CD4-positive, alpha-beta T cell (primary cell): ENCODE measurements at regions not wholly inside any gene's neighbourhood (a gene's known extent, or its start where the extent isn't known, plus 50 kb on each side); places are given as distances from the start of the nearest gene placed in this dataset.
"Not testable (repeated sequence)": the region's sequence is repeated elsewhere in the genome, so short reads cannot be mapped to it uniquely, and the experiment has no call there.

Source experiments
- ATAC-seq: fragments of 200-7000 bp; cut with Tn5 transposase; one replicate; pipeline ENCODE4 v1.10.0; 2022; ENCODE audit warnings: mild to moderate bottlenecking; ENCODE audit not compliant: poor library complexity
- CTCF ChIA-PET: fragments of 350-600 bp; sonication (Branson Sonifier 250); formaldehyde crosslinking; loops from one replicate; lab custom pipeline; 2021; ENCODE audit warnings: antibody characterized with exemption, inconsistent platforms; lab: Charles Lee
- POLR2A ChIA-PET: fragments of 350-600 bp; sonication (Branson Sonifier 250); formaldehyde crosslinking; loops from one replicate; lab custom pipeline; 2021; ENCODE audit warnings: antibody characterized with exemption, inconsistent platforms; lab: Charles Lee
- DNase-seq, 14 experiments: peaks; one replicate each; pipeline ENCODE4 v3.0.0-alpha.2; 2013 to 2020; ENCODE audit warnings: mixed read lengths in 2 of 14
- H3K27ac ChIP-seq, 2 donors: one replicate each; pipeline versions ENCODE4 v1.5.1 to v1.7.0; 2013; ENCODE audit warnings: low read length in 2 of 2, low read depth in 1 of 2, mild to moderate bottlenecking in 1 of 2
- H3K27me3 ChIP-seq, 2 experiments: 1 replicate in 1 of 2; 2 replicates in 1 of 2; pipeline versions ENCODE4 v1.6.1 to v1.7.0; 2013; ENCODE audit warnings: low read length in 2 of 2, control low read depth in 1 of 2, mild to moderate bottlenecking in 1 of 2, moderate library complexity in 1 of 2; ENCODE audit not compliant: insufficient read depth in 2 of 2, control insufficient read depth in 1 of 2
- H3K36me3 ChIP-seq: one replicate; pipeline ENCODE4 v1.6.1; 2013; ENCODE audit warnings: low read length, control low read depth; ENCODE audit not compliant: insufficient read depth
- H3K4me1 ChIP-seq: one replicate; pipeline ENCODE4 v1.6.1; 2013; ENCODE audit warnings: low read length, control low read depth; ENCODE audit not compliant: insufficient read depth
- H3K4me3 ChIP-seq: one replicate; pipeline ENCODE4 v1.5.1; 2013; ENCODE audit warnings: mild to moderate bottlenecking, low read length, moderate library complexity
- H3K9me3 ChIP-seq, 2 experiments: 1 replicate in 1 of 2; 2 replicates in 1 of 2; pipeline versions ENCODE4 v1.6.1 to v1.7.0; 2013; ENCODE audit warnings: low read length in 2 of 2, mild to moderate bottlenecking in 2 of 2, control low read depth in 1 of 2, moderate library complexity in 1 of 2; ENCODE audit not compliant: control insufficient read depth in 1 of 2, insufficient read depth in 1 of 2
- H3K27ac Mint-ChIP-seq: one replicate; pipeline ENCODE4 v1.8.0; 2020; ENCODE audit warnings: mixed read lengths
- H3K27me3 Mint-ChIP-seq: one replicate; pipeline ENCODE4 v1.8.0; 2021; ENCODE audit warnings: mixed read lengths
- H3K36me3 Mint-ChIP-seq: one replicate; pipeline ENCODE4 v1.8.0; 2021; ENCODE audit warnings: low read depth, mixed read lengths
- H3K4me1 Mint-ChIP-seq: one replicate; pipeline ENCODE4 v1.8.0; 2021; ENCODE audit warnings: low read depth, mixed read lengths
- H3K4me3 Mint-ChIP-seq: one replicate; pipeline ENCODE4 v1.8.0; 2020; ENCODE audit warnings: mild to moderate bottlenecking, mixed read lengths
- H3K9me3 Mint-ChIP-seq: one replicate; pipeline ENCODE4 v1.8.0; 2020; ENCODE audit warnings: mixed read lengths
- intact Hi-C, 2 experiments: fragments of 100-400 bp; cut with DNase I in 1 of 2; cut with micrococcal nuclease in 1 of 2; formaldehyde crosslinking; loops; one replicate each; pipeline versions ENCODE4 v1.15.1 to v1.9.0; 2023 to 2025; cut with DNase I, micrococcal nuclease
- TF ChIP-seq, protein P1 (sequence below): fragments of 200-600 bp; IDR thresholded peaks from one replicate; pipeline ENCODE4 v1.8.0; 2022; ENCODE audit warnings: antibody characterized with exemption, mild to moderate bottlenecking

DNA sequence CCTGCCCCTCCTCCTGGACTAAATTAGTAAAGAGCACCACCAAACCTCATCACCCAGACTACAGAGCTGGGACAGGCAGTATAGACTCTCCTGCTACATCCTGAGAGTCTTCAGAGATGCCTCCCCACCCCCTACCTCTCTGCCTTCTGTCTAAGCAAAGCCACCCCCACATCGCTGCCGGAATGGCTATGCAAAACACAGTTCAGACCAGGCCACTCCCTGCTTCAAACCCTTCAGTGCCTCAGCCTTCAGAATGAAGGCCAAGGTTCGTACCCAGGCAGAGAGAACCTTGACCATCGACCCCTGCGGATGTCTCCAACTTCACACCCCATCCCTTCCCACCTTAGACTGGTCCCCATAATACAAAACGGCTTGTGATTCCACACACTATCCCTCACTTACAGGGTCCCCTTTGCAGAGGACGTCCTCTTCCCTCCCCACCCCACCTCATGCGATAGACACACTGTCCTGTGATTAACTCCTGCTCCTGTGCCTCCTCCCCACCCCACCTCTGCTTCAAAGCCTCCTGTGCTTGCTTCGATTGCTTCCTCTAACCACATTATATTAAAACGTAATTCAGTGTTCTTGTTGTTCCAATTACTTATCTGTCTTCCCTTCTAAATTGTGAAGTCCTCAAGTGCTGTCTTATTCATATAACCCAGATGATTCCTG lies 175.3 kb downstream of the UACA start:
- Histone ChIP-seq H3K9me3 (peaks cover 0 to 7% of the 10 kb centered on the region in 2 experiments), H3K36me3 (no peaks in the 10 kb centered on the region), H3K4me1 (peaks cover 13% of the 10 kb centered on the region), H3K27ac (no peak overlapping the region), H3K27me3 (peaks cover 0 to 5% of the 10 kb centered on the region in 2 experiments), H3K4me3 (no peak overlapping the region)
- Mint-ChIP-seq H3K9me3 (no peaks in the 10 kb centered on the region), H3K4me3 (no peak overlapping the region), H3K36me3 (no peaks in the 10 kb centered on the region), H3K27me3 (peaks cover 15% of the 10 kb centered on the region), H3K4me1 (peaks cover 21% of the 10 kb centered on the region), H3K27ac (no peak overlapping the region)
- POLR2A ChIA-PET = interaction anchor here (1.4 kb wide), 1 partner anchor 28 kb away, joined by 3 read pairs; no protein-coding TSS in a partner anchor
- ATAC-seq (no peak), DNase-seq (no peak)
- CTCF ChIA-PET = no interaction called here
- TF ChIP-seq, protein P1, sequence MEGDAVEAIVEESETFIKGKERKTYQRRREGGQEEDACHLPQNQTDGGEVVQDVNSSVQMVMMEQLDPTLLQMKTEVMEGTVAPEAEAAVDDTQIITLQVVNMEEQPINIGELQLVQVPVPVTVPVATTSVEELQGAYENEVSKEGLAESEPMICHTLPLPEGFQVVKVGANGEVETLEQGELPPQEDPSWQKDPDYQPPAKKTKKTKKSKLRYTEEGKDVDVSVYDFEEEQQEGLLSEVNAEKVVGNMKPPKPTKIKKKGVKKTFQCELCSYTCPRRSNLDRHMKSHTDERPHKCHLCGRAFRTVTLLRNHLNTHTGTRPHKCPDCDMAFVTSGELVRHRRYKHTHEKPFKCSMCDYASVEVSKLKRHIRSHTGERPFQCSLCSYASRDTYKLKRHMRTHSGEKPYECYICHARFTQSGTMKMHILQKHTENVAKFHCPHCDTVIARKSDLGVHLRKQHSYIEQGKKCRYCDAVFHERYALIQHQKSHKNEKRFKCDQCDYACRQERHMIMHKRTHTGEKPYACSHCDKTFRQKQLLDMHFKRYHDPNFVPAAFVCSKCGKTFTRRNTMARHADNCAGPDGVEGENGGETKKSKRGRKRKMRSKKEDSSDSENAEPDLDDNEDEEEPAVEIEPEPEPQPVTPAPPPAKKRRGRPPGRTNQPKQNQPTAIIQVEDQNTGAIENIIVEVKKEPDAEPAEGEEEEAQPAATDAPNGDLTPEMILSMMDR = no peak
- intact Hi-C loops = loop anchor here (5.0 to 10.0 kb wide), 3 partner anchors 96 to 1013 kb away; no protein-coding TSS in a partner anchor

GRCh38 chr15:70587012-70587634 lies 176.2 kb downstream of the UACA start:
- ATAC-seq, H3K4me3 ChIP-seq, H3K4me3 Mint-ChIP-seq, H3K36me3 Mint-ChIP-seq, H3K27me3 ChIP-seq, H3K27ac Mint-ChIP-seq, CTCF ChIA-PET, POLR2A ChIA-PET, H3K9me3 Mint-ChIP-seq, DNase-seq, H3K36me3 ChIP-seq, H3K27ac ChIP-seq, H3K9me3 ChIP-seq: not testable (repeated sequence)
- intact Hi-C loops = loop anchor here (5.0 to 10.0 kb wide), 3 partner anchors 95 to 1012 kb away; no protein-coding TSS in a partner anchor
- Mint-ChIP-seq H3K27me3 (peaks cover 15% of the 10 kb centered on the region), H3K4me1 (peaks cover 21% of the 10 kb centered on the region)
- peaks cover 13% of the 10 kb centered on the region for H3K4me1 ChIP-seq

GRCh38 chr15:70586241-70586640 lies 177.1 kb downstream of the UACA start:
- Histone ChIP-seq H3K27ac (no peak overlapping the region), H3K9me3 (no peaks in the 10 kb centered on the region), H3K36me3 (no peaks in the 10 kb centered on the region), H3K27me3 (peaks cover 0 to 5% of the 10 kb centered on the region in 2 experiments), H3K4me1 (peaks cover 13% of the 10 kb centered on the region), H3K4me3 (no peak overlapping the region)
- DNase-seq (no peak), ATAC-seq (no peak)
- TF ChIP-seq, protein P1 = no peak
- CTCF ChIA-PET = no interaction called here
- intact Hi-C loops = loop anchor here (5.0 to 10.0 kb wide), 3 partner anchors 94 to 1011 kb away; no protein-coding TSS in a partner anchor
- POLR2A ChIA-PET = interaction anchor here (1.0 to 1.3 kb wide), 3 partner anchors 27 to 94 kb away, joined by 4 to 5 read pairs (median 5); no protein-coding TSS in a partner anchor
- Mint-ChIP-seq H3K4me1 (peaks cover 21% of the 10 kb centered on the region), H3K36me3 (no peaks in the 10 kb centered on the region), H3K27me3 (peaks cover 15% of the 10 kb centered on the region), H3K4me3 (peak overlapping the region; percentile 47), H3K9me3 (no peaks in the 10 kb centered on the region), H3K27ac (no peak overlapping the region)
